ENCODE measurements at regions not wholly inside any gene's neighbourhood (a gene's known extent, or its start where the extent isn't known, plus 50 kb on each side); places are given as distances from the start of the nearest gene placed in this dataset.

- TF ChIP-seq POLR2AphosphoS5 (IDR thresholded peaks at IDR 0.05; ENCODE audit: low read depth, low read length) (no peak), TAF1 (IDR thresholded peaks at IDR 0.05; ENCODE audit: borderline replicate concordance, low read depth, low read length) (no peak), CTCF (IDR thresholded peaks at IDR 0.05) (no peak), SIN3A (IDR thresholded peaks at IDR 0.05; ENCODE audit: borderline replicate concordance, low read depth, low read length) (no peak), EZH2phosphoT487 (IDR thresholded peaks at IDR 0.05; ENCODE audit: borderline replicate concordance, low read depth) (no peak), NFIC (IDR thresholded peaks at IDR 0.05; ENCODE audit: borderline replicate concordance) (no peak), ELF1 (IDR thresholded peaks at IDR 0.05) (no peak), RFX5 (IDR thresholded peaks at IDR 0.05; ENCODE audit: low read length) (no peak), REST (IDR thresholded peaks at IDR 0.05; ENCODE audit: low read depth, low read length) (no peak), EP300 (IDR thresholded peaks at IDR 0.05; ENCODE audit: borderline replicate concordance in 1 of 2, low read depth in 1 of 2, low read length in 1 of 2) (no peak)
Observed at GRCh38 chr13:77381059-77381458, 54.2 kb upstream of the MYCBP2 start.
